IPS DF 19.7 (cell line): ENCODE measurements at regions not wholly inside any gene's neighbourhood (a gene's known extent, or its start where the extent isn't known, plus 50 kb on each side); places are given as distances from the start of the nearest gene placed in this dataset.

Experiments
- DNase-seq: peaks from one replicate; pipeline ENCODE4 v3.0.0-alpha.2; 2013; ENCODE audit warnings: low read depth, low spot score

- no peak for DNase-seq
These were observed 222.8 kb downstream of the SPATA18 start for GRCh38 chr4:52273885-52274284.

- DNase-seq, result no peak
These were observed 237.2 kb downstream of the SPATA18 start for GRCh38 chr4:52288212-52288855.

GRCh38 chr4:52290466-52290865, 239.4 kb downstream of the SPATA18 start:
- DNase-seq, result no peak

- no peak for DNase-seq
These were observed 241.1 kb downstream of the SPATA18 start for GRCh38 chr4:52292245-52292644.

GRCh38 chr4:52296341-52296740, 245.2 kb downstream of the SPATA18 start:
- no peak for DNase-seq

GRCh38 chr4:52298444-52298843, 247.3 kb downstream of the SPATA18 start:
- no peak for DNase-seq

- DNase-seq, result no peak
These were observed 248.0 kb downstream of the SPATA18 start for GRCh38 chr4:52299120-52299519.

GRCh38 chr4:52311464-52312125, 260.5 kb downstream of the SPATA18 start:
- DNase-seq, result no peak

- DNase-seq, result no peak
These were observed 261.6 kb downstream of the SPATA18 start for GRCh38 chr4:52312722-52313121.

- DNase-seq, result no peak
These were observed 266.3 kb downstream of the SPATA18 start for GRCh38 chr4:52317361-52317879.

- DNase-seq, result no peak
These were observed 266.9 kb downstream of the SPATA18 start for GRCh38 chr4:52317981-52318380.

GRCh38 chr4:52329894-52330293, 278.8 kb downstream of the SPATA18 start:
- DNase-seq, result no peak

- DNase-seq, result no peak
These were observed 292.5 kb downstream of the SPATA18 start for GRCh38 chr4:52343595-52343994.

- DNase-seq, result no peak
These were observed 299.8 kb downstream of the SPATA18 start for GRCh38 chr4:52350926-52351325.

GRCh38 chr4:52358366-52358765, 300.7 kb downstream of the USP46 start:
- DNase-seq, result no peak

GRCh38 chr4:52358883-52359321, 300.2 kb downstream of the USP46 start:
- no peak for DNase-seq

- no peak for DNase-seq
These were observed 292.9 kb downstream of the USP46 start for GRCh38 chr4:52366191-52366590.

- DNase-seq, result no peak
These were observed 292.5 kb downstream of the USP46 start for GRCh38 chr4:52366621-52367020.

GRCh38 chr4:52367282-52367830, 291.7 kb downstream of the USP46 start:
- DNase-seq, result no peak

GRCh38 chr4:52368895-52369294, 290.2 kb downstream of the USP46 start:
- DNase-seq, result no peak

- DNase-seq, result no peak
These were observed 289.5 kb downstream of the USP46 start for GRCh38 chr4:52369649-52370048.

- DNase-seq, result no peak
These were observed 288.5 kb downstream of the USP46 start for GRCh38 chr4:52370576-52370975.

- no peak for DNase-seq
These were observed 287.3 kb downstream of the USP46 start for GRCh38 chr4:52371841-52372240.
